ENCODE measurements at regions not wholly inside any gene's neighbourhood (a gene's known extent, or its start where the extent isn't known, plus 50 kb on each side); places are given as distances from the start of the nearest gene placed in this dataset.
A peak's percentile ranks its signal among the peaks of the same experiment; 100 is the strongest.
"Not testable (repeated sequence)": the region's sequence is repeated elsewhere in the genome, so short reads cannot be mapped to it uniquely, and the experiment has no call there.

DNA sequence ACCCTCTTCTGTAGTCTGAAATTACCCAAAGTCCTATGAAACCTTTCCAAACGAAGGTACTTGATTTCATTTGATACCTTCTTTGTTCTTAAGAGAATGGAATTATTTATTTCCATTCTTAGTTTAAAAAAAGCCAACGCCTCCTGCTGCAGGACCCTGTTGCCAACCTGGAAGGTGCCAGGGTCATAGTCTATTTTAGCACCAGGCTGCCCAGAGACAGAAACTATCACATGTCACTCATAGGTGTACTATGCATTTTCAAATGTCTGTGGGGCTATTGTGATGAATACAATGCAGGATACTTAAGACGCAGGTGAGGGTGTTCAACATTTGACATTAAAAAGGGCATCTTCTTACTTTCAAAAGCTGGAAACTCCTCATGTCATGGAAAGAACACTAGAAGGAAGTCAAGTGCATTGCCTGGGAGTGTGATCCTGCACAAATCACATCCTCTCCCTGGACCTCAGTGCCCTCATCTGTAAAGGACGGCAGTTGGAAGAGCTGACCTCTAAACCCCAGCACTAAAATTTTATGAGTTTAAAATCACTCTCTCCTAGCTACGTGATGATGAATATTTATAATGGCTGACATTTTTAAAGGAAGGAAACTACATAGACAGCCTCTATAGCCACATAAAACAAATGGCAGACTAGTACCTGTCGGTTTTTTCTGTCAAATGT, 107.3 kb upstream of the SYT6 start:
- DNase-seq, result no peak

DNA sequence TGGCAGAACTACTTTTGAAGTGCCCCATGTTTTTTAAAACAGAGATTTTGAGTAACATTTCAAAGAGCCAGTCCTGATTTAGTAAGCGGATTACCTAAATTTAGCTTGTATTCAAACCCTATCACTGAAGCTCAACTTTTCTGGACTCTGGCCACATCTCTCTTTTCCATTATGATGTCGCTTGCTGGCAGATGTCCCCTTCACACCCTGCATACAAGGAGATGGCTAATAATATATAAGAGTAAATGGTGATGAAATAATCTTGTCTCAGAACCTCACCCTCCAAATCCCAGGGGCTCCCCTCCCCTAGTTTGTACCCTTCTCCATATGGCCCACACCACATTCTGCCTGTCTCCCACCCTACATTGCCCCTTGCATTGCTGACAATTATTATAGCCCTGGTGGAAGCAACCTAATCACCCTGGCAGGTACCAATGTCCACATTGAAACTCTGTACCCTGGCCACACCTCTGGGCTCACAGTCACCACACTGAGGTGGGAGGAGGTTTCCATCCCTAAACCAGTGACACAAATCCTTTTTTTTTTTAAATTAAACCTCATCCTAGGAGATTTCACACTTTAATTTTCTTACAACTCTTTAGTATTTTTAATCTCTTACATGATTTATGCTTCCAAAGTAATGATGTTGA, 106.0 kb upstream of the SYT6 start:
- DNase-seq, result no peak

DNA sequence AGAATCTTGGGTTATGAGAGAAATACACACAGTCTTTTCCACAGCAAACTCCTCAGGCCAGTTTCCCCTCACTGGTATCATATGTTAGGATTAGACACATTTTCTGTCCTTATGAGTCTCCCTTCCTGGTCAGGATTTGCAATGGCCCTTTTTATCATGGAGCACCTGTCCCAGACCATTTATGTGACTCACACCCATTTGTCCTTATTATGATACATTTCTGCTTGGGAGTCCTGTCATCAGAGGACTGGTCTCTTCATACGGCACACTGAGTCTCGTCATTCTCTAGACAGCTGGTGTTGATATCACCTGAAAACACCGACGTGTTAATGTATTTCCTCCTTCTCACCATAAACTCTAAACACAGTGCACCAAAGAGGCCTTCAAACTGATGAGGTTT, 105.0 kb upstream of the SYT6 start:
- DNase-seq, result no peak

- no peak for DNase-seq
These were observed 104.4 kb upstream of the SYT6 start for GRCh38 chr1:114258074-114258473.

- DNase-seq, result no peak
These were observed 103.9 kb upstream of the SYT6 start for GRCh38 chr1:114257554-114257953.

DNA sequence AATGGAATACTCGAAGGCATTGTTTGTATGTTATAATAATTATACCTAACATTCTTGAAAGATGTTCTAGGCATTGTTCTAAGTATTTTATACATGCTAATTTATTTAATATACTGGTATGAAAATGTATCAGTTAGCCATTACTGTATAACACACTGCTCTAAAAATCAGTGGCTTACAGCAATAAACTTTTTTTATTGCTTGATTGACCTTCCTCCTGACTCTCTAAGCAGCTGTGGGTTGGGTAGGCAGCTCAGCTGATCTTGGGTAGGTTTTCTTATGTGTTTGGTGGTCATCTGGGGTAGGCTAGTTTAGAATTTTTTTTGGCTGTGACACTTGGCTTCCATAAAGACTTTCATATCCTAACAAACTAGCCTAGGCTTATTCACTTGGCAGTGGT, 100.2 kb upstream of the SYT6 start:
- no peak for DNase-seq

GRCh38 chr1:114251573-114251939, 97.9 kb upstream of the SYT6 start:
- no peak for DNase-seq

DNA sequence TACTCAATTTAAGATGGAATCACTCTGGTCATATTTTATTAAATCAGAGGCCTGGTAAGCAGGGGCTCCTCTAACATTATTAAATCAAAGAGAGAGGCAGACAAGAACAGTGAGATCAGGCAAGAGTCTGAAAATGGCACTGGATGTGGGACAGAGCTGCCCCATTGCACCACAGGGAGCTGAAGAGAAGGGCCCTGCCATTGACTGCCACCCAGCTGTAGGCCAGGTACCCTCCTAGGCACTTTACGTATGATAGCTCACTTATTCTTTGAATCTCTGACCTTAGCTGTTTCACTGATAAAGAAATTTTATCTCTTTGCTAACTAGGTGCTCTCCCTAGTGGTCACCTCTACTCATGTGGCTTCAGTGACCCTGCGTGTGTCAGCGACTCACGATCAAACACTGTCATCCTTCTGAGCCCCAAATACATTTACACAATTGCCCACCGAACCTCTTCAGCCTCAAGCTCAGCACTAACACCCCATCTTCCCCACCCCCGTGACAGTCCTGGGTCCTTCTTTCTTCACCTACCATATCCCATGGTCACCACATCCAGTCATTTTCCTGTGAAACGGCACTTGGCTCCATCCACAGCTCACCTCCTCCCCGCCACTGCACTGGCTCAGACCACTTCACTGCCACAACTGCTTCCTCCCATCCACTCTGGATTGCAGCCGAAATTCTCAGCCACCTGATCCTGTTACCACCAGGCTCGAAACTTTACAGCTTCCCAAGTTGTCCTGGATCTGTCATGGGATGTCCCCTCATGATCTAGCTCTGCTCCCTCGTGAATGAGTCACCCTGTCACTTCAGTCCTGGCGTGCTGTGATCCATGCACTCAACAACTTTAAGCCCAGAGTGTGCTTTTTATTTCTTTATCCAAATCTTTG, 97.3 kb upstream of the SYT6 start:
- DNase-seq, result no peak

DNA sequence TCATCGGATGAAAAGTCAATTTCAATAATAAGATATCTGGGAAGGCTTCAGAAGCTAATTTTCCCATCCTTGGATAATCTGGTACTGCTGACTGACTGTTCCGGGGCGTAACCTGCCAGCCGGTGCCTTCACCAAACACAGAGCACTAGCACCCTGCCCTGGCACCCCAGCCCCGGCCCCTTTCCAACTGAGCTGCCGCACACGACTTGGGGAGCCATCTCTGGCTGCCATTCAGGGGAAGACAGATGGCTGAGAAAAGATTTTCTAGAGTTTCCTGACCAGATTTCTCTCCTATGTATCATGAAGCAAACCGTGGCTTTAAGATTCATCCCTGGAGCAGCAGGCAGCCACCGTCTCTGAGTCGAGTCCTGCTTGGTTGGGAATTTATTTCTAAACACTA, 96.0 kb upstream of the SYT6 start:
- no peak for DNase-seq

GRCh38 chr1:114248162-114248561, 94.5 kb upstream of the SYT6 start:
- DNase-seq, result no peak

DNA sequence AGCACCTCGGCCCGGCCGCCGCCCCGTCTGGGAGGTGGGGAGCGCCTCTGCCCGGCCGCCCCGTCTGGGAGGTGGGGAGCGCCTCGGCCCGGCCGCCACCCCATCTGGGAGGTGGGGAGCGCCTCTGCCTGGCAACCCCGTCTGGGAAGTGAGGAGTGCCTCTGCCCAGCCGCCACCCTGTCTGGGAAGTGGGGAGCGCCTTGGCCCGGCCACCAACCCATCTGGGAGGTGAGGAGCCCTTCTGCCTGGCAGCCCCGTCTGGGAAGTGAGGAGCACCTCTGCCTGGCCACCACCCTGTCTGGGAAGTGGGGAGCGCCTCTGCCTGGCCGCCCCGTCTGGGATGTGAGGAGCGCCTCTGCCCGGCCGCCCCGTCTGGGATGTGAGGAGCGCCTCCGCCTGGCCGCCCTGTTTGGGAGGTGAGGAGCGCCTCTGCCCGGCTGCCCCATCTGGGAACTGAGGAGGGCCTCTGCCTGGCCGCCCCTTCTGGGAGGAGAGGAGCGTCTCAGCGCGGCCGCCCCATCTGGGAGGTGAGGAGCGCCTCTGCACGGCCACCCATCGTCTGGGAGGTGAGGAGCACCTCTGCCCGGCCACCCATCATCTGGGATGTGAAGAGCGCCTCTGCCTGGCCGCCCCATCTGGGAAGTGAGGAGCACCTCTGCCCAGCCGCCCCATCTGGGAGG, 89.0 kb upstream of the SYT6 start:
- not testable (repeated sequence) for DNase-seq

- DNase-seq, result no peak
These were observed 84.4 kb upstream of the SYT6 start for GRCh38 chr1:114238053-114238452.

DNA sequence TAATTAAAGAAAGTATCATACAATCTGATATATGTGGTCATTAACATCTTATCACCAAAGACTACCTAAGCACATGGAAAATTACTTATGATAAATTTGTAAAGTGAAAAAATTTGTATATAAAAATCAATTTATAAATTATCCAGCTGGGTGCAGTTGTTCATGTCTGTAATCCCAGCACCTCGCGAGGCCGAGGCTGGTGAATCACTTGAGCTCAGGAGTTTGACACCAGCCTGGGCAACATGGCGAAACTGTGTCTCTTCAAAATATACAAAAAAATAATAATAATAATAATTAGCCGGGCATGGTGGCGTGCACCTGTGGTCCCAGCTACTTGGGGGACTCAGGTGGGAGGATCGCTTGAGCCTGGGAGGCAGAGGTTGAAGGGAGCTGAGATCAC, 82.8 kb upstream of the SYT6 start:
- no peak for DNase-seq

DNA sequence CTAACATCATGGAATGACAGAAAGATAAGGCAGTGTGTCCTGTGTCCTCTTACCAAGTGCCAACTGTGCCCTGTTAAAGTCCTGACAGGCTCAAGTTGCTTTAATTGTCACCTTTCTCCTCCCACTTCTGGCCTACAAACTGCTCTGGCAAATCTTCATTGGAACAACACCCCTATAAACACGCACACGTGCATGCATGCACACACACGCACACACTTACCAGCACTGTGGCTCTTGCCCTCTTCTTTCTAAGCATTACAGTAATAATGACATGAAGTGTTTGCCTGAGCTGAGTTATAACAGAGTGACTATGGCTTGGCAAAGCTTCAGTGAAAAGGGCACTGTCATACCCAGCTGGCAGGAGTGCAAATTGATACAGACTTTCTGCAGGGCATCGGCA, 82.3 kb upstream of the SYT6 start:
- DNase-seq, result peak; percentile 1 to 46

- no peak for DNase-seq
These were observed 81.6 kb upstream of the SYT6 start for GRCh38 chr1:114235281-114235680.

DNA sequence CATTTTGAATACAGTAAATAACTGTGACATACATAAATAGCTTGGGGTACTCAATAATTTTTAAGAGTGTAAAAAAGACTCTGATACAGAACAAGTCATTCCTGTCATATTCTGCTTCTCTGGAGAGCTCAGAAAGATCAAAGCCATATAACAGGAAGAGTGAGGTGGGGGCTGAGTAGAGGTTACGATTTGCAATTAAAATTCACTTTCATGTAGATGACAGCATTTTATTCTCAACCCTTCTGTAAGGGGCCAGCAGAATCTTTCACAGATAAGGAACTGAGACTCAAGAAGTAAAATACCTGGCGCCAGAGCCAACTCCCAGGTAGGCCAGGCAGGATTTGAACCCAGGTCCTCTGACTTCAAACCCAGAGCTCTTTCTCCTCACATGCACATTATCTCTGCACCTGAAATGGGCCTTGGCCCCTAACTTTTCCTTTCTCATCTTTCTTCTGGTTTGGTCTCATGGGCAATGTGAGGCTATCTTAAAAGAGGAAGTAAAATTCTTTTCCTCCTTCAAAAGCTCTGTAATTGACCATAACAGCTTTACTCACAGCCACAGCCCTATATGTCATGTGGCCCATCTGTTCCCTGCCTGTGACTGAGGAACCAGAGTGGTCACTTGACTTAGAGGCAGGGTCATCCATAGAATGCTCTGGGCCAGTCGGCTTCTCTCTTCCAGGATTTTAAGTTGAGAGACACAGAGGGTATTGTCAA, 80.9 kb upstream of the SYT6 start:
- DNase-seq, result no peak

- no peak for DNase-seq
These were observed 79.0 kb upstream of the SYT6 start for GRCh38 chr1:114232691-114233090.

GRCh38 chr1:114231301-114231700, 77.6 kb upstream of the SYT6 start:
- no peak for DNase-seq

GRCh38 chr1:114229368-114229767, 75.7 kb upstream of the SYT6 start:
- DNase-seq, result no peak

DNA sequence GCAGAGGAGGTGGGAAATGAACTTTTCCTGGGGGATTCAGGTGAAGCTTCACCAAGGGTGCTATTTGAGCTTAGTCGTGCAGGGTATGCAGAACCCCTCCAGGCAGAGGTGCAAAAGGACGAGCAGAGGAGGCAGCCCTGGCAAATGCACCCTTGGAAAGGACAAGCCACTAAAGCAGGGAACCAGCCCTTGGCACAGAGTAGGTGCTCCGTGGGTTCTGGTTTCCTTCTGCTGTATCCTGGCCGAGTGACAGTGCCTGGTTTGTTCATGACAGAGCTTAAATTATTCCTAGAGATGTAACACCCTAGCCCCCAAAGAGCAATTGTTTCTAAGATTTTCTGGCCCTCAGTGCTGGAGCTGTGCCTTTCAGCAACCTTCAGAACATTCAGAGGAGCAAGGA, 73.4 kb upstream of the SYT6 start:
- DNase-seq, result no peak

DNA sequence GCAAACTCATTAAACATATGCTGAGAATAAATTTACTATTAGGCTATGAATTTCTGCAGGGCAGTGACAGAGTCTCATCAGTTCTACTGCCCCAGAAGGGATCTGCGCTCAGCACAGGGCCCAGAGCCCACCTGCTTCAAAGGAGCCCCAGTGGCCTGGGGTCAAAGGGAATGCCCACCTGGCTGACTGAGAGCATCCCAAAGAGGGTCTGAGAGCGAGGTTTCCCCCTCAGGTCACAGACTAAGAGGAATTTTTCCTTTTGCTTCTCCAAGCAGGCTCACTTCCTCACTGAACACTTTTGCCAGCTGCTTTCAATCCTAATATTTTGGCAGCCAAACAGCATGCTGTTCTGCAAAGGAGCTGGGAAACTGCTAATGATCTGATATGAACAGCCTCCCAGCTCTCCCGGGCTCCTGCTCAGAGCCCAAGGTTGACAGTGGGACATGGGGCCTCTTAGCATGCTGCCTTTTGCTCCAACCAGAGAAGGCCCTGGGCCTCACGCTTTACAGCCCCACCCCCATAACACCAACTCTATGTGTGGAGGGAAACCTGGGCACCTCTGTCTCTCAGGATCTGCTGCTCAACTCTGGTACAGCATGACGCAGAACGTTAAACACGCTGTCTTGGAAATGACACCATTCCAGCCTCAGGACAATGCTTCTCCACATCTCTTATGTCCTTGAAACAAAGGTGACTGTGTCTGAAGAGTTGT, 70.7 kb upstream of the SYT6 start:
- no peak for DNase-seq

GRCh38 chr1:114222920-114223319, 69.3 kb upstream of the SYT6 start:
- DNase-seq, result no peak

Measured in NCI-H2081 (cell line).